ENCODE measurements at regions not wholly inside any gene's neighbourhood (a gene's known extent, or its start where the extent isn't known, plus 50 kb on each side); places are given as distances from the start of the nearest gene placed in this dataset.

- intact Hi-C loops (cut with micrococcal nuclease), result no loop called here
- no peaks in the 10 kb centered on the region for H3K79me2 ChIP-seq (ENCODE audit: control insufficient read depth, insufficient read depth, low read length)
- no peaks in the 10 kb centered on the region for H3K27me3 Mint-ChIP-seq
- no peak overlapping the region for H3K4me2 ChIP-seq (replicated peaks; ENCODE audit: low read depth, low read length, poor library complexity, severe bottlenecking)
- H3K27ac ChIP-seq (ENCODE audit: low read length in 2 of 2), result no peak overlapping the region
- POLR2A ChIA-PET, result no interaction called here
- no peak overlapping the region for H3K4me3 ChIP-seq (ENCODE audit: control extremely low read depth in 1 of 5, extremely low read depth in 1 of 5, insufficient read depth in 1 of 5, low read depth in 2 of 5, low read length in 4 of 5)
- peaks cover 0 to 2% (median 0%) of the 10 kb centered on the region in 3 donors for H3K9me3 ChIP-seq (ENCODE audit: control extremely low read depth in 1 of 3, control insufficient read depth in 2 of 3, insufficient read depth in 1 of 3, low read length in 2 of 3)
- no peaks in the 10 kb centered on the region for H3K4me1 Mint-ChIP-seq
- H2AFZ ChIP-seq (ENCODE audit: insufficient read depth, low read depth, low read length, poor library complexity, severe bottlenecking), result no peak overlapping the region
- H3K27ac Mint-ChIP-seq, result no peak overlapping the region
- H3K9me3 Mint-ChIP-seq (ENCODE audit: insufficient read depth), result peaks cover 4% of the 10 kb centered on the region
- 90% methylated on average over 9 of the region's 10 CpGs for WGBS (ENCODE audit: insufficient coverage)
- H3K9ac ChIP-seq (ENCODE audit: low read length), result no peak overlapping the region
- CTCF ChIA-PET, result no interaction called here
- no peaks in the 10 kb centered on the region for H3K27me3 ChIP-seq (replicated peaks in 1 of 4; ENCODE audit: control extremely low read depth in 1 of 4, control insufficient read depth in 3 of 4, insufficient read depth in 4 of 4, low read length in 3 of 4)
- H3K4me1 ChIP-seq (ENCODE audit: control insufficient read depth in 2 of 2, insufficient read depth in 2 of 2, low read length in 2 of 2), result no peaks in the 10 kb centered on the region
- H3K36me3 ChIP-seq (replicated peaks in 1 of 2; ENCODE audit: control extremely low read depth in 1 of 2, control insufficient read depth in 1 of 2, extremely low read depth in 1 of 2, insufficient read depth in 2 of 2, low read length in 1 of 2), result no peaks in the 10 kb centered on the region
- no peaks in the 10 kb centered on the region for H4K20me1 ChIP-seq (ENCODE audit: control insufficient read depth, insufficient read depth, low read length, poor library complexity, severe bottlenecking)
- no peak for ATAC-seq (ENCODE audit: low read depth)
- H3K4me3 Mint-ChIP-seq, result no peak overlapping the region
- TF ChIP-seq EZH2 (IDR thresholded peaks at IDR 0.05; ENCODE audit: borderline replicate concordance, insufficient read depth, low read depth, low read length, poor library complexity, severe bottlenecking), result no peak
- no peak for TF ChIP-seq CTCF (IDR thresholded peaks at IDR 0.05)
- DNase-seq, result no peak
These were observed 543.8 kb upstream of the NRP1 start for GRCh38 chr10:33878238-33878786.

DNA sequence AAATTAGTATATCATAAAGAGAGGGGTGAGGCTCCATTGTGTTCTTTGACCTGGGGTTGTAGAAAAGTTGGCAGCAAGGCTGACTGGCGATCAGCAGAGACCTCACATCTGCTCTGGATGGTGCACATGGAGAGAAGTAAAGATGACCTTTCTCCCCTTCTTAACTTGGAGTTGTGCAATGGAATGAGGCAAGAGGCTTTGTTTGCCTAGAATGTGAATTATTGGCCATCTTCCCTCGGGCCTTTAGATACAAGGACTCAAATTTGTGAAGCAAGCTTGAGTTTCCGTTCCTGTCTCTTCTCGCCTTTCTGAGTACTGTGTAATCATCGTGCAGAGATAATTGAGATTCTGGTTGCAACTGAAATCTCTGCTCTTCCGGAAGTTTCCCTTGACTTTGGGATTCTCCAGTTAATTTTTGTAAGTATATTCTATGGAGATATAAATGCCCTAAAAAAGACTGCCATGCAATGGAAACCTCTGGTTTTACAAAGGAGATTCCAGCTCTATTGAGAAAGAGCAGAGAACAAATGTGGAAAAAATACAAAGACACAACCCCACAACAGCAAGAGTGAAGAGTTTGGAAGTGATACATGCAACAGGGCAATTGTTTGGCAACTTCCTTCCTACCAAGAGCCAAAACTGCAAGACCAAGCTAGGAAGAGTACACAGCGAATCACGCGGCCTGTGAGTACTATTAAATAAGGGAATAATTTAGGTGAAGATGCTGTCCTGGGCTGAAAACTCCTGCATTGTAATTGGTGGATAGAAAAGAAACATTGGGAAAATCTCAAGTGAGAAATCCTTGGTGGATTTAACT, 542.3 kb upstream of the NRP1 start:
- Mint-ChIP-seq H3K9me3 (ENCODE audit: insufficient read depth) (peaks cover 3% of the 10 kb centered on the region), H3K27me3 (no peaks in the 10 kb centered on the region), H3K4me1 (no peaks in the 10 kb centered on the region), H3K27ac (no peak overlapping the region), H3K4me3 (no peak overlapping the region)
- DNase-seq, result no peak
- ChIA-PET CTCF (no interaction called here), POLR2A (no interaction called here)
- H3K4me2 ChIP-seq (replicated peaks; ENCODE audit: low read depth, low read length, poor library complexity, severe bottlenecking), result no peak overlapping the region
- no peaks in the 10 kb centered on the region for H3K27me3 ChIP-seq (replicated peaks in 1 of 4; ENCODE audit: control extremely low read depth in 1 of 4, control insufficient read depth in 3 of 4, insufficient read depth in 4 of 4, low read length in 3 of 4)
- H3K4me3 ChIP-seq (ENCODE audit: control extremely low read depth in 1 of 5, extremely low read depth in 1 of 5, insufficient read depth in 1 of 5, low read depth in 2 of 5, low read length in 4 of 5), result no peak overlapping the region
- WGBS (ENCODE audit: insufficient coverage), result 81% methylated on average over 4 of the region's 9 CpGs
- no peak overlapping the region for H3K9ac ChIP-seq (ENCODE audit: low read length)
- no peak for ATAC-seq (ENCODE audit: low read depth)
- no peaks in the 10 kb centered on the region for H3K4me1 ChIP-seq (ENCODE audit: control insufficient read depth in 2 of 2, insufficient read depth in 2 of 2, low read length in 2 of 2)
- H2AFZ ChIP-seq (ENCODE audit: insufficient read depth, low read depth, low read length, poor library complexity, severe bottlenecking), result no peak overlapping the region
- no peak overlapping the region for H3K27ac ChIP-seq (ENCODE audit: low read length in 2 of 2)
- peaks cover 0 to 2% (median 0%) of the 10 kb centered on the region in 3 donors for H3K9me3 ChIP-seq (ENCODE audit: control extremely low read depth in 1 of 3, control insufficient read depth in 2 of 3, insufficient read depth in 1 of 3, low read length in 2 of 3)
- intact Hi-C loops (cut with micrococcal nuclease), result no loop called here
- H4K20me1 ChIP-seq (ENCODE audit: control insufficient read depth, insufficient read depth, low read length, poor library complexity, severe bottlenecking), result no peaks in the 10 kb centered on the region
- H3K36me3 ChIP-seq (replicated peaks in 1 of 2; ENCODE audit: control extremely low read depth in 1 of 2, control insufficient read depth in 1 of 2, extremely low read depth in 1 of 2, insufficient read depth in 2 of 2, low read length in 1 of 2), result no peaks in the 10 kb centered on the region
- no peaks in the 10 kb centered on the region for H3K79me2 ChIP-seq (ENCODE audit: control insufficient read depth, insufficient read depth, low read length)
- no peak for TF ChIP-seq CTCF (IDR thresholded peaks at IDR 0.05)
- TF ChIP-seq EZH2 (IDR thresholded peaks at IDR 0.05; ENCODE audit: borderline replicate concordance, insufficient read depth, low read depth, low read length, poor library complexity, severe bottlenecking), result no peak

Data from B cell (primary cell).